ENCODE measurements at regions not wholly inside any gene's neighbourhood (a gene's known extent, or its start where the extent isn't known, plus 50 kb on each side); places are given as distances from the start of the nearest gene placed in this dataset.

DNA sequence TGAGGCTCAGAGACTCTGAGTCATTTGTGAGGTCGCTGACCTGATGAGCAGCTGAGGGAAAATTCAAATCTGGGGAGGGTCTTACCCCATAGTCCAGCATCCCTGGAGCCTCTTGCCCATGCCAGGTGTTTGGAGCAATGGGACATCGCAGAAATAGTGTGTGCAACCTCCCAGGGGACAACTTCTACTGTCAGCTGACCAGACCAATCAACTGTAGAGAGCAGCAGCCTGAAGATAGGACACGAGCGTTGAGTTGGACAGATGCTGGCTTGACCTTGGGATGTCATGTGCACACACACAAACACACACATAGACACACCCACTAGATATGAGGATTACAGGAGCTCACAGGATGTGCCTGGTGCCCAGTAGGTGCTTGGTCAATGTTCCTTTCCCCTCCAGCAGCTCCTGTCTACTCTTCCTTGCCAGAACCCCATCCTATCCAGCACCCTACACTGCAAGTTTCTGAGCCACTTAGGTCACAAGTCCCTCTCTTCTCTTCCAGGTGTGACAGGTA, 59.1 kb upstream of the MPEG1 start:
- TF ChIP-seq, protein P1, sequence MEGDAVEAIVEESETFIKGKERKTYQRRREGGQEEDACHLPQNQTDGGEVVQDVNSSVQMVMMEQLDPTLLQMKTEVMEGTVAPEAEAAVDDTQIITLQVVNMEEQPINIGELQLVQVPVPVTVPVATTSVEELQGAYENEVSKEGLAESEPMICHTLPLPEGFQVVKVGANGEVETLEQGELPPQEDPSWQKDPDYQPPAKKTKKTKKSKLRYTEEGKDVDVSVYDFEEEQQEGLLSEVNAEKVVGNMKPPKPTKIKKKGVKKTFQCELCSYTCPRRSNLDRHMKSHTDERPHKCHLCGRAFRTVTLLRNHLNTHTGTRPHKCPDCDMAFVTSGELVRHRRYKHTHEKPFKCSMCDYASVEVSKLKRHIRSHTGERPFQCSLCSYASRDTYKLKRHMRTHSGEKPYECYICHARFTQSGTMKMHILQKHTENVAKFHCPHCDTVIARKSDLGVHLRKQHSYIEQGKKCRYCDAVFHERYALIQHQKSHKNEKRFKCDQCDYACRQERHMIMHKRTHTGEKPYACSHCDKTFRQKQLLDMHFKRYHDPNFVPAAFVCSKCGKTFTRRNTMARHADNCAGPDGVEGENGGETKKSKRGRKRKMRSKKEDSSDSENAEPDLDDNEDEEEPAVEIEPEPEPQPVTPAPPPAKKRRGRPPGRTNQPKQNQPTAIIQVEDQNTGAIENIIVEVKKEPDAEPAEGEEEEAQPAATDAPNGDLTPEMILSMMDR (IDR thresholded peaks at IDR 0.05; ENCODE audit: insufficient read depth, low read length, missing control alignments): no peak
- no peak for DNase-seq (ENCODE audit: low read depth, low spot score)
- CTCF ChIA-PET: interaction anchor here (1.0 to 2.3 kb wide), 2 partner anchors 51 to 65 kb away, joined by 3 to 8 read pairs; no protein-coding TSS in a partner anchor
- POLR2A ChIA-PET: no interaction called here
- H3K4me3 ChIP-seq (ENCODE audit: low read depth, low read length): no peak overlapping the region

DNA sequence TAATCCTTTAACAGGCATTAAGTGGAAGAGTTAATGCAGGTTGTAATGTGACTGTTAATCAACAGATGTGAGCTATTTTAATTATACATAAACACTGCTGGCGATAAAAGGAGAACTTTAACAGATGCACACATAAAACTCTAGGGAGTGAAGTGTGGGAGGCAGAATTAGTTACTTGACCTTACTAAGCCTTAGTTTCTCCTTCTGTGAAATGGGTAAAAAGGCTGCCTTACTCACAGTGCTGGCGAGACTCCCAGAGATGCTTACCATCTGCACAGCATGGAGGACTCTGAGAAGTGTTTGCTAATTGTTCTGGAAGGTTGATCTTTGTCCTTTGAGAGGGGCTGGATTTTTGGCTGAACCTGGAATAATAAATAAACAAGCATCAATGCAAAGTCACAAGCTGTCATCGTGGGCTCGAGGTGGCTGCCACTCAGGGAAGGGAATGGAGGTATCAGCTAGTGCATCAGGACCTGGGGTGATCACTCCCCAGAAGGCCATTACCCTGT, 58.6 kb upstream of the MPEG1 start:
- ChIA-PET CTCF (interaction anchor here (2.3 kb wide), 1 partner anchor 64 kb away, joined by 8 read pairs; no protein-coding TSS in a partner anchor), POLR2A (no interaction called here)
- no peak for DNase-seq (ENCODE audit: low read depth, low spot score)
- TF ChIP-seq, protein P1 (IDR thresholded peaks at IDR 0.05; ENCODE audit: insufficient read depth, low read length, missing control alignments): no peak
- H3K4me3 ChIP-seq (ENCODE audit: low read depth, low read length): no peak overlapping the region

DNA sequence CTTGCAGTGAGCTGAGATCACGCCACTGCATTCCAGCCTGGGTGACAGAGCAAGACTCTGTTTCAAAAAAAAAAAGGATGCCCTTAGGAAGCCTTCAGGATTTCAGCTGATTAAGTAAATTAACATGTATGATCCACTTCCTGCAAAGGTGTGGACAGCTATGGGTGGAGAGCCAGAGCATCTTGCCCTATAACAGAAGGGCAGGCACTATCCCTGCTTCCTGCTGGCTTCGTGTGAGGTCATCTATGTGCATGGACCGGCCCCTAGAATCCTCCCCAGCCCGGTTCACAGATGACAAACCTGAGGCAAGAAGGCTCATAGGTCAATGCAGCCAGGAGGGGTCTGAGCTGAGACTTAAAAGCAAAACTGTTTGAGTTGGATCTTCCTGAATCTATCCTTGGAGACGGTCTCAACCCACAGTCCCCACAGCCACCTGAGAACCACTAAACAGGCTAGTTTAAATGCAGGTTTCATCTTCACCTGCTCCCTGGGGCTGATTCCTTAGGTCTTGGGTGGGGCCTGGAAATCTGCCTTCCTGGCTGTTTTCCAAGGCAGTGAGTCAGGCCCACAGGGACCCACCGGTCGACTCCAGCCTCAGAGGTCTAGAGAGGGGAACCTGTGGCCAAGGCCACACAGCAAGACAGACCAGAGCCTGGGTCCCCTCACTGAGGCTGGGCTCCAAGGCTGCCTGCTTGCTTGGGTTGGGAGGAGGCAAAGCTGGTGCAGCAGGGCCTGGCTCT, 55.2 kb upstream of the MPEG1 start:
- ChIA-PET POLR2A (no interaction called here), CTCF (interaction anchor here (1.2 kb wide), 1 partner anchor 96 kb away, joined by 4 read pairs; the partner anchor contains the start of gene DTX4)
- DNase-seq (ENCODE audit: low read depth, low spot score): no peak
- no peak overlapping the region for H3K4me3 ChIP-seq (ENCODE audit: low read depth, low read length)
- TF ChIP-seq, protein P1 (IDR thresholded peaks at IDR 0.05; ENCODE audit: insufficient read depth, low read length, missing control alignments): no peak

DNA sequence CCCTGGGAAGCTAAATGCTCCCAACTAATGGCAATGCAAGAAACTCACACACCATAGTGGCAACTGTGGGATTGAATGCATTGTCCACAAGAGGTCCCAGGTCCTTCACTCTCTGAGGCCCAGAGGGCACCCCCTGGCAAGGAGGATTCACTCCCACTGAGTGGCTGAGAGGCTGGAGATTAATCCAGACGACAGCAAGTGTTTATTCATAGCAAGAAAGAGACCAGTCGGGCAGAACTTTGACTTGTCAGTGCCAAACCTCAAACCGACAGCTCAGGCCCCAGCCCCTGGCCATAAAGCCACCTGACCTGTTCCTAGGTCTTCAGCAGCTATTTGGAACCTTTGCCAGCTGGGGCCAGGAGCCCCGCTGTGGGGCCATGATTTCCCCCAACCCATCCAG, 54.5 kb upstream of the MPEG1 start:
- POLR2A ChIA-PET: no interaction called here
- TF ChIP-seq, protein P1 (IDR thresholded peaks at IDR 0.05; ENCODE audit: insufficient read depth, low read length, missing control alignments): no peak
- H3K4me3 ChIP-seq (ENCODE audit: low read depth, low read length): no peak overlapping the region
- DNase-seq (ENCODE audit: low read depth, low spot score): no peak
- CTCF ChIA-PET: interaction anchor here (1.2 kb wide), 1 partner anchor 95 kb away, joined by 4 read pairs; the partner anchor contains the start of gene DTX4

DNA sequence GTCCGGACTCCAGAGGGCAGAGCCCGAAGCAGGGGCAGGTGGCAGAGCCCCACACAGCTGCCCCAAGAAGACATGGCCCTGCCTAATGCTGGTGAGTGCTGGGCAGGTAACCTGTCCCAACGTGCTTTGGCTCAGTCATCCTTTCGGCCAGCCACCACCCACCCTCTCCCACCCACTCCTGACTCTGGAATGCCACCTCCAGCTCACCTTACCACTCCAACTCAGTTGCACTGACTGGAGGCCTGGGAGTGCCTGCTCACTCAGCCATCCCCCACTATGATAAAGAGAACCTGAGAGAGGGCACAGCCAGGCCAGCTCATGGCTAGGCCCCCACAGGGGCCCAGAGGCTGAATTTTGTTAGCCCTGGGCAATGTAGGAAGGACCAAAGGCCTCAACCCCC, 53.8 kb upstream of the MPEG1 start:
- ChIA-PET CTCF (no interaction called here), POLR2A (no interaction called here)
- no peak for DNase-seq (ENCODE audit: low read depth, low spot score)
- TF ChIP-seq, protein P1 (IDR thresholded peaks at IDR 0.05; ENCODE audit: insufficient read depth, low read length, missing control alignments): no peak
- H3K4me3 ChIP-seq (ENCODE audit: low read depth, low read length): no peak overlapping the region

DNA sequence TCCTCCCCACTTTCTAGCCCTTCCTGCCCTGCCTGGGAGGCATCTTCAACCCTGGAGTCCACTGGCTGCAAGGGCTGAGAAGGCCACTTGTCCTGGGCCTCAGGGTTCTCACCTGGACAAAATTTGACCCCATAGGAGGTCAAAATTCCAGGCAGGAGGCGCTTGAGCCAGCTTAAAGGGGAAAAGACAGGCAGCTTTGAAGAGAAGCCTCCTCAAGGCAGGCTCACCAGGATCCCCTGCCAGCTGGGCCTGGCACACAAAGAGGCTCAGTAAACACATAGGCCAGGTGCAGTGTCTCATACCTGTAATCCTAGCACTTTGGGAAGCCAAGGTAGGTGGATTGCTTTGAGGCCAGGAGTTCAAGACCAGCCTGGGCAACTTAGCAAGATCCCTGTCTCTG, 53.0 kb upstream of the MPEG1 start:
- no peak overlapping the region for H3K4me3 ChIP-seq (ENCODE audit: low read depth, low read length)
- ChIA-PET POLR2A (no interaction called here), CTCF (no interaction called here)
- no peak for DNase-seq (ENCODE audit: low read depth, low spot score)
- TF ChIP-seq, protein P1 (IDR thresholded peaks at IDR 0.05; ENCODE audit: insufficient read depth, low read length, missing control alignments): no peak
